WTC11 (cell line): ENCODE measurements at regions not wholly inside any gene's neighbourhood (a gene's known extent, or its start where the extent isn't known, plus 50 kb on each side); places are given as distances from the start of the nearest gene placed in this dataset.

Source experiments
- ATAC-seq: fragments of 200-7000 bp; cut with Tn5 transposase; 2 replicates; pipeline ENCODE4 v1.10.0; 2021; ENCODE audit warnings: mild to moderate bottlenecking, moderate library complexity
- CTCF ChIA-PET: fragments of 300-600 bp; sonication (Branson Sonifier 250); formaldehyde crosslinking; loops from one replicate; lab custom pipeline; 2021; ENCODE audit warnings: antibody characterized with exemption; lab: Charles Lee
- POLR2A ChIA-PET: fragments of 350-600 bp; sonication (Branson Sonifier 250); formaldehyde crosslinking; loops from one replicate; lab custom pipeline; 2021; ENCODE audit warnings: antibody characterized with exemption; lab: Charles Lee
- DNase-seq: peaks from one replicate; pipeline ENCODE4 v3.0.0; 2021; ENCODE audit warnings: low spot score
- H3K27ac Mint-ChIP-seq: 2 replicates; pipeline ENCODE4 v1.8.0; 2021; ENCODE audit warnings: mixed read lengths
- H3K27me3 Mint-ChIP-seq: 2 replicates; pipeline ENCODE4 v1.8.0; 2021; ENCODE audit warnings: low read depth, mild to moderate bottlenecking, moderate library complexity, mixed read lengths
- H3K36me3 Mint-ChIP-seq: 2 replicates; pipeline ENCODE4 v1.8.0; 2021; ENCODE audit warnings: mixed read lengths
- H3K4me1 Mint-ChIP-seq: 2 replicates; pipeline ENCODE4 v1.8.0; 2022; ENCODE audit warnings: mixed read lengths
- H3K4me3 Mint-ChIP-seq: 2 replicates; pipeline ENCODE4 v1.8.0; 2021; ENCODE audit warnings: mild to moderate bottlenecking, moderate library complexity, mixed read lengths
- H3K9me3 Mint-ChIP-seq: 2 replicates; pipeline ENCODE4 v1.8.0; 2021; ENCODE audit warnings: mixed read lengths
- ARID4B ChIP-seq: sonication (generic); formaldehyde crosslinking; IDR thresholded peaks from 2 replicates; pipeline ENCODE4 v1.8.0; 2023; ENCODE audit warnings: missing genetic modification reagents, mild to moderate bottlenecking, borderline replicate concordance
- CBFB ChIP-seq: sonication (generic); formaldehyde crosslinking; IDR thresholded peaks from 2 replicates; pipeline ENCODE4 v1.8.1; 2022; ENCODE audit warnings: mild to moderate bottlenecking, low read depth, missing genetic modification reagents
- CDX4 ChIP-seq: fragments of 250-450 bp; sonication (Bioruptor Pico); IDR thresholded peaks from 2 replicates; pipeline ENCODE4 v1.9.0; 2021; ENCODE audit warnings: moderate library complexity, mild to moderate bottlenecking, inconsistent platforms, borderline replicate concordance
- E2F1 ChIP-seq: sonication (generic); formaldehyde crosslinking; IDR thresholded peaks from 2 replicates; pipeline ENCODE4 v1.8.0; 2022; ENCODE audit warnings: mild to moderate bottlenecking, missing genetic modification reagents
- E2F4 ChIP-seq: sonication (generic); formaldehyde crosslinking; IDR thresholded peaks from 2 replicates; pipeline ENCODE4 v1.8.1; 2022; ENCODE audit warnings: low read depth, mild to moderate bottlenecking, moderate library complexity, missing genetic modification reagents, borderline replicate concordance
- EMX1 ChIP-seq: fragments of 250-450 bp; sonication (Bioruptor Pico); IDR thresholded peaks from 2 replicates; pipeline ENCODE4 v1.8.0; 2021; ENCODE audit warnings: mild to moderate bottlenecking
- ESRRA ChIP-seq: sonication (generic); formaldehyde crosslinking; IDR thresholded peaks from 2 replicates; pipeline ENCODE4 v1.8.1; 2022; ENCODE audit warnings: mild to moderate bottlenecking, missing genetic modification reagents, borderline replicate concordance
- JUN ChIP-seq: sonication (generic); formaldehyde crosslinking; IDR thresholded peaks from 2 replicates; pipeline ENCODE4 v1.8.0; 2023; ENCODE audit warnings: mild to moderate bottlenecking, missing genetic modification reagents
- NFATC4 ChIP-seq: fragments of 250-450 bp; sonication (Bioruptor Pico); IDR thresholded peaks from 2 replicates; pipeline ENCODE4 v1.9.0; 2021; ENCODE audit warnings: mild to moderate bottlenecking
- NR3C1 ChIP-seq: sonication (generic); formaldehyde crosslinking; conservative IDR thresholded peaks from 2 replicates; pipeline ENCODE4 v1.8.1; 2023; ENCODE audit warnings: low read depth, mild to moderate bottlenecking, missing genetic modification reagents
- OVOL2 ChIP-seq: fragments of 250-450 bp; sonication (Bioruptor Pico); IDR thresholded peaks from 2 replicates; pipeline ENCODE4 v1.9.0; 2021; ENCODE audit warnings: mild to moderate bottlenecking, borderline replicate concordance
- RELA ChIP-seq: sonication (generic); formaldehyde crosslinking; IDR thresholded peaks from 2 replicates; pipeline ENCODE4 v1.8.1; 2022; ENCODE audit warnings: missing genetic modification reagents, mild to moderate bottlenecking, borderline replicate concordance
- RORB ChIP-seq: fragments of 250-450 bp; sonication (Bioruptor Pico); IDR thresholded peaks from 2 replicates; pipeline ENCODE4 v1.9.0; 2021; ENCODE audit warnings: mild to moderate bottlenecking
- SOX15 ChIP-seq: fragments of 250-450 bp; sonication (Bioruptor Pico); IDR thresholded peaks from 2 replicates; pipeline ENCODE4 v1.9.0; 2021; ENCODE audit warnings: mild to moderate bottlenecking
- STAT6 ChIP-seq: sonication (generic); formaldehyde crosslinking; conservative IDR thresholded peaks from 2 replicates; pipeline ENCODE4 v1.8.1; 2023; ENCODE audit warnings: mild to moderate bottlenecking, low read depth, missing genetic modification reagents, moderate library complexity
- TEAD1 ChIP-seq: sonication (generic); formaldehyde crosslinking; IDR thresholded peaks from 2 replicates; pipeline ENCODE4 v1.8.0; 2022; ENCODE audit warnings: mild to moderate bottlenecking, missing genetic modification reagents
- USF2 ChIP-seq: sonication (generic); formaldehyde crosslinking; IDR thresholded peaks from 2 replicates; pipeline ENCODE4 v1.8.1; 2023; ENCODE audit warnings: mild to moderate bottlenecking, missing genetic modification reagents, moderate library complexity
- ZBTB43 ChIP-seq: sonication (generic); formaldehyde crosslinking; IDR thresholded peaks from 2 replicates; pipeline ENCODE4 v1.8.1; 2023; ENCODE audit warnings: mild to moderate bottlenecking, missing genetic modification reagents
- ZNF232 ChIP-seq: sonication (generic); formaldehyde crosslinking; IDR thresholded peaks from 2 replicates; pipeline ENCODE4 v1.8.0; 2022; ENCODE audit warnings: mild to moderate bottlenecking, missing genetic modification reagents
- ZNF317 ChIP-seq: sonication (generic); formaldehyde crosslinking; IDR thresholded peaks from 2 replicates; pipeline ENCODE4 v1.8.1; 2023; ENCODE audit warnings: low read depth, mild to moderate bottlenecking, moderate library complexity, missing genetic modification reagents, borderline replicate concordance
- ZNF512 ChIP-seq: sonication (generic); formaldehyde crosslinking; IDR thresholded peaks from 2 replicates; pipeline ENCODE4 v1.8.1; 2022; ENCODE audit warnings: missing genetic modification reagents, borderline replicate concordance
- ZNF671 ChIP-seq: fragments of 250-450 bp; sonication (Bioruptor Pico); IDR thresholded peaks from 2 replicates; pipeline ENCODE4 v1.8.0; 2021; ENCODE audit warnings: mild to moderate bottlenecking

GRCh38 chr6:51057296-51057695 is 238.6 kb downstream of the TFAP2B start (continued):
- TF ChIP-seq STAT6 (CRISPR knock-in tag) (no peak), ZNF512 (CRISPR knock-in tag) (no peak), E2F1 (CRISPR knock-in tag) (no peak), ZNF671 (no peak), TEAD1 (no peak), RELA (no peak), CDX4 (CRISPR knock-in tag) (no peak), OVOL2 (CRISPR knock-in tag) (no peak), ZNF317 (CRISPR knock-in tag) (no peak), EMX1 (CRISPR knock-in tag) (no peak), NFATC4 (no peak), JUN (CRISPR knock-in tag) (no peak)

GRCh38 chr6:51060262-51060762 is 241.6 kb downstream of the TFAP2B start:
- ChIA-PET CTCF (no interaction called here), POLR2A (no interaction called here)
- DNase-seq, result no peak
- no peak for ATAC-seq
- Mint-ChIP-seq H3K9me3 (peaks cover 21% of the 10 kb centered on the region), H3K27ac (no peak overlapping the region), H3K4me1 (peaks cover 8% of the 10 kb centered on the region), H3K27me3 (no peaks in the 10 kb centered on the region), H3K4me3 (no peak overlapping the region), H3K36me3 (no peaks in the 10 kb centered on the region)
- no peak for TF ChIP-seq ZNF671
- TF ChIP-seq NR3C1 (CRISPR knock-in tag), result no peak
- no peak for TF ChIP-seq ZNF232 (CRISPR knock-in tag)
- no peak for TF ChIP-seq USF2 (CRISPR knock-in tag)
- no peak for TF ChIP-seq ESRRA
- TF ChIP-seq SOX15, result no peak
- no peak for TF ChIP-seq ZNF317 (CRISPR knock-in tag)
- no peak for TF ChIP-seq RORB (CRISPR knock-in tag)
- no peak for TF ChIP-seq E2F4 (CRISPR knock-in tag)
- TF ChIP-seq TEAD1, result no peak
- TF ChIP-seq ZBTB43 (CRISPR knock-in tag), result no peak
- no peak for TF ChIP-seq CBFB (CRISPR knock-in tag)
- no peak for TF ChIP-seq ARID4B
